Activated T-cell treated with anti-CD3 and anti-CD28 coated beads, Interleukin-2, amount 50 U/mL, for 48 hours (primary cell): ENCODE measurements at regions not wholly inside any gene's neighbourhood (a gene's known extent, or its start where the extent isn't known, plus 50 kb on each side); places are given as distances from the start of the nearest gene placed in this dataset.
"Not testable (repeated sequence)": the region's sequence is repeated elsewhere in the genome, so short reads cannot be mapped to it uniquely, and the experiment has no call there.

Experiments
- DNase-seq, 2 experiments: peaks; one replicate each; pipeline ENCODE4 v3.0.0-alpha.2; 2020

GRCh38 chr11:82045748-82046457, 687.8 kb downstream of the FAM181B start:
- peak in 1 of 2 experiments; percentile 15 for DNase-seq

DNA sequence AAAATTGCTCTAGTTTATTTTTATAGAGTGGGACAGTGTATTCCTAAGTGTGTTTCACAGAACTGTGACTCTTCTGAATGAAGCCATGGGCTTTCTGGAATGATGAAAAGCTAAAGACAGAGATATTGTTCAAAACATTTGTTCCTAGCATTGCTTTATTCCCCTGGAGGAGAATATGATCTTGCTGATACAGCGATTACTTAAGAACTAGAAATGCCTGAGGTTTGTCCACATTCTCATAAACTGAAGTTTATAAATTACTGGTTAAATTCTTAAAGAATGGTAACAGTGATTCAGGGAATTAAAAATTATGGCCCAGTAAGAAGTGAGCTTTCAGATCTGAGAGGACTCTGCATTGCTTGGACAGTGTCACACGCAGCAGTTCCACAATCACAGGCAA, 690.3 kb downstream of the FAM181B start:
- DNase-seq: no peak

DNA sequence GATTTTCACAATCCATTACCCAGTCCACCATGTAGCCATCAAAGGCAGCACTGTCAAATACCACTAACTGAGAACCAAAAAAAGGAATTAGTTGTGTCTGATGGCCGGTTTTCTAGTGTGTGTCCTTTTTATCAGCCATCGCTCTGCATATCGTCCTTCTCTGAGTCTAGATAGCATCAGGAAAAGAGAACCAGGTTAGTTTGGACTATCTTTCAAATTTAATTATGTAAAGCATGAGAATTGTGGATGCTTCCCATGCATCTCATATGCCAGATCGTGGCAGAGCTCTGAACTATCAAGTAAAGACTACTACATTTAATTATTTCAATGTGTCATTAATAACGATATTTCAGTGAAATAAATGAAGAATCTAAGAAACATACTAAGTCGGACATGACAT, 691.9 kb downstream of the FAM181B start:
- DNase-seq: no peak

DNA sequence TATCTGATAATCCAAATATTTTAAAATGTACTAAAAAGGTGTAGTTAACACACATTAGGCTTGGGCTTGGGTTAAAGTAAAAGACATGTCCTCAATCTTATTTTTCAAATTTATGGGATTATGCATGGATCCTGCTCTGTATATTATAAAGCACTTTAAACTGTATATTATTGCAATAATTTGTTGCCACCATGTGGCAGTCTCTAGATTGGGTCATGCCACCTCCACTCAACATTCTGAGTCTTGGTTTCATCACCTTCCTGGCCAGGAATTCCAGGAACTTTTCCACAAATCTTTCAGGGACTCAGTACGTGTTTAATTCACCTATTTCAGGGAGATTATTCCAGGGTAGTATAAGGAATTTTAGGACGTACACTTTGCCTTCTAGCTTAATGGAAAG, 695.5 kb downstream of the FAM181B start:
- DNase-seq: no peak

DNA sequence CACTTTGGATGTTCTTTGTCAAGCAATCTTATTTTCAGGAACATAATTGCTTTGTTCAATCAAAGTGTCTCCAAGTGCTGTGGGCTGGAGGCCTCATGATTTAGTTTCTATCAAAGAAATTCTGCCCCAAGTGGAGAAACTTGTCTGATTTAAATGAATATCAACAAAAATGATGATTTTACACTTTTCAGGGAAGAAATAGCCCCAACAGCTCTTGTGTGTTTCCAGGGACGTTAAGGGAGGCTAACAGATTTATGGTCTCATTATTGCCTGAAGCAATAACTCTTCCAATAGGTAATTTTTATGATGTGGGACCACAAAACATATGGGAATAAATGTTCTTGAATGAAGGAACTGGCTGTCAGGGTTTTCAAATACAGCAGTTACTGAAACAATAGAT, 699.1 kb downstream of the FAM181B start:
- no peak for DNase-seq

DNA sequence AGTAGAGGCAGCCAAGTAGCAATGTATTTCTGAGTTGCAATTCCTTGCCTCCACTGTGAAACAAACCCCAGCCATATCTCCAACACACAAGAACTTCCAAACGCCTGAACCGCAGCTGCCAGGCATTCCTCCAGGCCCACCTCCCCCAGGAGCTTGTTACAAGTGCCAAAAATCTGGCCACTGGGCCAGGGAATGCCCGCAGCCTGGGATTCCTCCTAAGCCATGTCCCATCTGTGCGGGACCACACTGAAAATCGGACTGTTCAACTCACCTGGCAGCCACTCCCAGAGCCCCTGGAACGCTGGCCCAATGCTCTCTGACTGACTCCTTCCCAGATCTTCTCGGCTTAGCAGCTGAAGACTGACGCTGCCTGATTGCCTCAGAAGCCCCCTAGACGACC, 706.3 kb downstream of the FAM181B start:
- not testable (repeated sequence) for DNase-seq

GRCh38 chr11:82024760-82025159, 708.9 kb downstream of the FAM181B start:
- DNase-seq: no peak

- DNase-seq: no peak
Observed at GRCh38 chr11:82012276-82012675, 721.4 kb downstream of the FAM181B start.

GRCh38 chr11:82009133-82009532, 724.5 kb downstream of the FAM181B start:
- no peak for DNase-seq

DNA sequence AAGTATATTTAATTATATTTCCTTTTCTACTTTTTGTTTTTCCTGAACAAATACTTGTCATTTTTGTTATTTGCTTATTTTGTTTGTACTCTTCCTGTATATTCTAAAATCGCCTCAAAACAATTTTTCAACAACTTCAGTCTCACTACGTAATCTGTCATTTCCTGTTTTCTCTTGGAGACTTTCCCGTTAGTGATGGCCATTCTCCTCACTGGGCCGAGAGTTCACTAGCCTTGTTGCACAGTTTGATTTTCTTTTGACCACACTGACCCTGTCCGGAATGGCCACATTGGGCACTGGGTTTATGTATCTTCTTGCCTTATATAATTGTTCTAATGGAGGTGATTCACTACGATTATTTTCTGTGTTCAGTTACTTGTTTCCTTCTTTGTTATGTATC, 726.1 kb downstream of the FAM181B start:
- DNase-seq: no peak

- DNase-seq: peak in 1 of 2 experiments; percentile 35
Observed at GRCh38 chr11:82004537-82005213, 729.0 kb downstream of the FAM181B start.

GRCh38 chr11:82003671-82004515, 729.8 kb downstream of the FAM181B start:
- peak; percentile 49 to 54 for DNase-seq

DNA sequence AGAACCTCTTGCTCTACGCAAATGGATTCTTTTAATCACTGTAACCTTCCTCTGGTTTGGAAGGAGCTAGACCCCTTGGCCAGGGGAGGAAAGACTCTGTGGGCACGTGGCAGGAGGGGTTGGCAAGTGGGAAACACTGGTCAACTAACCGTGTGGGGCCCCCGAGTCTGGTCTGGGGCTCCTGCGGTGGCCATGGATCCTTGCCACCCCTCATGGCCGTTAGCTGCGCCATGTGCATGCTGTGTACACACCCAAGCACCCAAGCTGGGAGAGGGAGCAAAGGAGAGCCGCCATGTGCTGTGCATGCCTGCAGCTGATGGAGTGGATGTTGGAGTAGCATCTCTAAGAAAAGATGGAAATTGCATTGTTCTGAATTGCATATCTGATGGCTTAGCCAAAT, 730.6 kb downstream of the FAM181B start:
- no peak for DNase-seq

DNA sequence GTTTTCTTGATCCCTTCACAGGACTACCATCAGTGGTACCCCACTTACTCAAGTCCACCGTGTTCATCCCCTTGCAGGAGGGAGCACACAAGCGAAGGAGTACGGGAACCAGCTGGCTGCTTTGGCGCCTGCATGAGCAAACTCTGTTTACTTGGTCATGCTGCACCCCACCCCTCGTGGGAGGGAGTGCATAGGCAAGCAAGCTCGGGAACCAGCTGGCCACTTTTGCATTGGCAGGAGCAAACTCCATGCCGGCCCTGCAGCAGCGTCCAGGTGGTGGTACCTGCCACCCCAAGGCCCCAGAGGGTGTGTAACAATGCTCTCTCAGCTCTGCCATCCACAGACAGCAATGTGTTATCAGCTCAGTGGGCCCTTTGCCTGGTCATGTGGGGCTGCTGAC, 737.8 kb downstream of the FAM181B start:
- no peak for DNase-seq

GRCh38 chr11:81993755-81994154, 739.9 kb downstream of the FAM181B start:
- DNase-seq: no peak

DNA sequence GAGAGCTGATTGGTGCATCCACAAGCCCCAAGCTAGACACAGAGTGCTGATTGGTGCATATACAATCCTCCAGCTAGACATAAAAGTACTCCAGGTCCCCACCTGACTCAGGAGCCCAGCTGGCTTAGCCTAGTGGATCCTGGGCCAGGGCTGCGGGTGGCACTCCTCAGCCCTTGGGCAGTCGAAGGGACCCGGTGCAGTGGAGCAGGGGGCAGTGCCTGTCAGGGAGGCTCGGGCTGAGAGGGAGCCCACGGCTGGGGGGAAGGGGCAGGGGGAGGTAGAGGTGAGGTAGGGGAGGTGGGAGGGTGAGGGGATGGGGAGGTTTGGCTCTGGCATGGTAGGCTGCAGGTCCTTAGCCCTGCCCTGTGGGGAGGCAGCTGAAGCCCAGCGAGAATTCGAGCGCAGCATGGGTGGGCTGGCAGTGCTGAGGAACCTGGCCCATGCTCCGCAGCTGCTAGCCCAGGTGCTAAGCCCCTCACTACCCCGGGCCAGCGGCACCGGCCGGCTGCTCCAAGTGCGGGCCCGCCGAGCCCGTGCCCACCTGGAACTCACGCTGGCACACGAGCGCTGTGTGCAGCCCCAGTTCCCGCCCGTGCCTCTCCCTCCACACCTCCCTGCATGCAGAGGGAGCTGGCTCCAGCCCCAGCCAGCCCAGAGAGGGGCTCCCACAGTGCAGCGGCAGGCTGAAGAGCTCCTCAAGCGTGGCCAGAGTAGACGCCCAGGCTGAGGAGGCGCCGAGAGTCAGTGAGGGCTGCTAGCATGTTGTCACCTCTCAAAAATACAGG, 742.8 kb downstream of the FAM181B start:
- DNase-seq: no peak

- no peak for DNase-seq
Observed at GRCh38 chr11:81989093-81989492, 744.6 kb downstream of the FAM181B start.

- DNase-seq: no peak
Observed at GRCh38 chr11:81987829-81988472, 745.7 kb downstream of the FAM181B start.

- DNase-seq: no peak
Observed at GRCh38 chr11:81986556-81987161, 747.0 kb downstream of the FAM181B start.

GRCh38 chr11:81979448-81979847, 754.2 kb downstream of the FAM181B start:
- DNase-seq: no peak

DNA sequence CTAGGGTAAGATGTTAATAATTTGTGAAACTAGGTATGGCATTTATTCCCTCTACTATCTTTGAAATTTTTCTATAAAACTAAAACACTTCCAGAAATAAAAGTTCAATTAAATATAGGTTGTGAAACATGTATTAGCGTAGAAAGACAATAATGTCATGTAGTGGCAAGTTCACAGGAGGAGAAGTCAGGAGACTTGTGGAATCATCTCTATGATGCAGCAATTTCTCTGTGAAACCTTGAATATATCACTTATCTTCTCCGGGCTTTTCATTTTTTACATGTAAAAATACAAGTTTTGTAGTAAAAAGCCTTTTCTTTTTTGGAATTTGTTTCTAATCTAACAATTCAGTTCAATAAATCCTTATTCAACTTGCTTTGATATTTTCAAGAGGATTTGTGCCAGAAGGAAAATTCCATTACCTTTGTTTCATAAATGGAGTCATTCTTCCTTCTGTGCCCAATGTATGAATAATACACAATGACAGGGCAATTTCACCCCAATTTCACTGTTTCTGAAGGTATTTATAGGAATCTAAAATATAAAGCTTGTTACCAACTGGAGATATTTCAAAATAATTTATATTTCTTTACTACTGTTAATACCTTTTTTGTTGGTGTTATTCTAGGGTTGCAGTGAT, 758.3 kb downstream of the FAM181B start:
- no peak for DNase-seq
